IMR-90 (cell line): ENCODE measurements at regions not wholly inside any gene's neighbourhood (a gene's known extent, or its start where the extent isn't known, plus 50 kb on each side); places are given as distances from the start of the nearest gene placed in this dataset.

Experiments used
- BHLHE40 ChIP-seq: fragments of 150-350 bp; IDR thresholded peaks from 2 replicates; pipeline ENCODE4 v1.6.1; 2016; ENCODE audit warnings: mild to moderate bottlenecking, low read depth, low read length
- POLR2A ChIP-seq: IDR thresholded peaks from 2 replicates; pipeline ENCODE4 v1.6.1; 2012; ENCODE audit warnings: mild to moderate bottlenecking, low read depth, low read length
- TF ChIP-seq, protein P1 (sequence below): conservative IDR thresholded peaks from 2 replicates; pipeline ENCODE4 v1.5.1; 2012; ENCODE audit warnings: mild to moderate bottlenecking, low read depth, low read length, improper control_type of control experiment

DNA sequence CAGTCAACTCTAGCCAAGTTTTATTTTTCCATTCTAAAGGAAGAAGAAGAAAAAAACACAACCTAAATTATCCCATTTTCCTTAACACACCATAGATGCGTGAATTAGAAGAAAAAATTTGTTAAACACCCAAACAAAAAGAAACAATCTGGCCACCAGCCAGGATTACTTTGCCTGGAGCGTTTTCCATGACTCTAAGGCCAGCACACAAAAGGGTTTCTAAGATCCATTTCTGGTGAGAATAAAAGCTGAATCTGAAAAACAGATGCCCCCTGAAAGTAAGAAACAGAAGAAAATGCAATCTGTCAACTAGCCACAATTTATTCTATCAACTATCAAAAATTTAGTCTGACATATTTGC is 267.2 kb upstream of the SULF2 start:
- TF ChIP-seq, protein P1, sequence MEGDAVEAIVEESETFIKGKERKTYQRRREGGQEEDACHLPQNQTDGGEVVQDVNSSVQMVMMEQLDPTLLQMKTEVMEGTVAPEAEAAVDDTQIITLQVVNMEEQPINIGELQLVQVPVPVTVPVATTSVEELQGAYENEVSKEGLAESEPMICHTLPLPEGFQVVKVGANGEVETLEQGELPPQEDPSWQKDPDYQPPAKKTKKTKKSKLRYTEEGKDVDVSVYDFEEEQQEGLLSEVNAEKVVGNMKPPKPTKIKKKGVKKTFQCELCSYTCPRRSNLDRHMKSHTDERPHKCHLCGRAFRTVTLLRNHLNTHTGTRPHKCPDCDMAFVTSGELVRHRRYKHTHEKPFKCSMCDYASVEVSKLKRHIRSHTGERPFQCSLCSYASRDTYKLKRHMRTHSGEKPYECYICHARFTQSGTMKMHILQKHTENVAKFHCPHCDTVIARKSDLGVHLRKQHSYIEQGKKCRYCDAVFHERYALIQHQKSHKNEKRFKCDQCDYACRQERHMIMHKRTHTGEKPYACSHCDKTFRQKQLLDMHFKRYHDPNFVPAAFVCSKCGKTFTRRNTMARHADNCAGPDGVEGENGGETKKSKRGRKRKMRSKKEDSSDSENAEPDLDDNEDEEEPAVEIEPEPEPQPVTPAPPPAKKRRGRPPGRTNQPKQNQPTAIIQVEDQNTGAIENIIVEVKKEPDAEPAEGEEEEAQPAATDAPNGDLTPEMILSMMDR: no peak
- no peak for TF ChIP-seq BHLHE40
- no peak for TF ChIP-seq POLR2A
